HG03457 (cell line): ENCODE measurements at regions not wholly inside any gene's neighbourhood (a gene's known extent, or its start where the extent isn't known, plus 50 kb on each side); places are given as distances from the start of the nearest gene placed in this dataset.

Experiments
- ATAC-seq: cut with Tn5 transposase; IDR thresholded peaks from one replicate; pipeline ENCODE4 v1.9.1; 2021; ENCODE audit warnings: moderate number of reproducible peaks; ENCODE audit not compliant: unreplicated experiment

GRCh38 chr12:87841935-87842334 is 187.3 kb downstream of the C12orf50 start:
- no peak for ATAC-seq

DNA sequence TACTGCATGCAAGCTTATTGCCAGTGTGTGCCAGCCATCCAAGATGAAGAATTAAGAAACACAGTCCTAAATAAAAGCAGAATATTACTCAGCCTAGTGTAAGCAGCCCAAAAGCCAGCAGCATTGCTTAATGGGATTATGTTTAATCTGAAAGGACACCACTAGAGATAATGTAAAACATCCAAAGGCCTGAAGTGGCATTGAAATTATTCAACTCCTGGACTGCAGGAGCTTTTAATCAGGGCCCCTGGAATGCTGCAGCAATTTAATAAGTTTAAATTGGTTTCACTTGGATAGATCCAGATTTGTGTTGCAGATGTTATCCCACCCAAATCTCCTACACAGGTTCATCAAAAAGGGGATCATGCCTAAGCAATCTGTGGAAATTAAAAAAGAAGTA is 193.0 kb downstream of the C12orf50 start:
- ATAC-seq = no peak

GRCh38 chr12:87828382-87828973 is 200.7 kb downstream of the C12orf50 start:
- ATAC-seq = no peak

- no peak for ATAC-seq
Measured at GRCh38 chr12:87827638-87828264, 201.4 kb downstream of the C12orf50 start.

DNA sequence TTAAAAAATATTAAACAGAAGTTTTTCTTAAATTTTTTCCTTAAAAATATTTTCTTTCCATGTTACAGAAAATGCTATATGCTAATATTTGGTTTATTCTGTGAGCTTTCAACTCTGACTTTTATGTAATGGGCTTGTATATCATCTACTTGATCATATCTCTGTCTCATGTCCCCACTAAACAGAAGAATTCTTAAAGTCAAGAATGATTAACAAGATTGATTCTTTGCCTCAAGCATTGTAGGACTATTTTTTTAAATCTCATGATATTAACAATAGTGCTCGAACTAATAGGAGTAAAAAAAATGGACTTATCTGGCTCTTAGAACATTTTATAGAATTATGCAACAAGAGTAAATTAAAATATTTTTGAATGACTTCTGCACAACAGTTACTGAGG is 206.3 kb downstream of the C12orf50 start:
- no peak for ATAC-seq

DNA sequence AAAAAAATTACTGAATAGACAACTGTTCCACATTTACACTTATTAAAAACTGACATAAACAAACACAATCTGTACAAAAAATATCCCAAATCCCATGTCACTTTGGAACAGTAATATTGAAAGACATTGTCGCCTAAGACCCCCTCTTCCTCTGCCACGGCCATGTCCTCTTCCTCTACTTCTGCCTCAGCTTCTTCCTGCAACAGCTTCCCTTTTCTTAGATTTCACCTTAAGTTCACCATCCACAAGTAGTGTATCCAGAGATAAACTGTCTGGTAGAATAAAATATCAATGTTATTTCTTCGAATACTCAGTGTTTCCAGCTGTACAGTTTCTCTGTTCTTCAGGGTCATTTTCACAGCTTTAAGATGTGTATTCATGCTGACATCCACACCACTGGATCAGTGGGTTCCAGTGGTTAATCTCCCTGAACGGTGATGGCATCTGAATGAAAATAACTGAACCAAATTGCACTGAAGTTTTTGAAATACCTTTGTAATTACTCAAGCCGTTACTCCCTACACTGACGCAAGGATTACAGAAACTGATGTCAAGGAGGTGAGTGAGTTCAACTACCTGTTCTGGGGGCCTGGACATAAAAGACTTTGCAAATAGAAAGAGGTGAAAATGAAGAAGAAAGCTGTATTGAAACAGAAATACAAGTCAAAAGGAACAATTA is 208.5 kb downstream of the C12orf50 start:
- no peak for ATAC-seq

GRCh38 chr12:87818441-87818840 is 210.8 kb downstream of the C12orf50 start:
- ATAC-seq = no peak

GRCh38 chr12:87815771-87816585 is 213.2 kb downstream of the C12orf50 start:
- no peak for ATAC-seq

DNA sequence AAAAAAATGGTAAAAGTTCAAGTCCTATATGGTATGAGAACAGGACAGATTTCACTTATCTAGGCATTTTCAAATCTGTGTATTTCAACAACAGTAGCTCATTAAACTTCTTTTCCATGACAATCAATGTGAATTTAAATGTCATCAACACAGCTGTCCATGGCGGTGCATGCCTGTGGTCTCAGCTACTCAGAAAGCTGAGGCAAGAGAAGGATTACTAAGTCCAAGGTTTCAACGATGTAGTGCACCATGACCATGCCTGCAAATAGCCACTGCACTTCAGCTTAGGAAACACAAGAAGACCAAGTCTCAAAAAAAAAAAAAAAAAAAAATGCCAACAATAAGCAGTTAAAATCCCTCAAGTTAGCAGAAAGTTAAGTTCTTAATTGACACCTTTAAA is 214.6 kb downstream of the C12orf50 start:
- ATAC-seq = no peak

DNA sequence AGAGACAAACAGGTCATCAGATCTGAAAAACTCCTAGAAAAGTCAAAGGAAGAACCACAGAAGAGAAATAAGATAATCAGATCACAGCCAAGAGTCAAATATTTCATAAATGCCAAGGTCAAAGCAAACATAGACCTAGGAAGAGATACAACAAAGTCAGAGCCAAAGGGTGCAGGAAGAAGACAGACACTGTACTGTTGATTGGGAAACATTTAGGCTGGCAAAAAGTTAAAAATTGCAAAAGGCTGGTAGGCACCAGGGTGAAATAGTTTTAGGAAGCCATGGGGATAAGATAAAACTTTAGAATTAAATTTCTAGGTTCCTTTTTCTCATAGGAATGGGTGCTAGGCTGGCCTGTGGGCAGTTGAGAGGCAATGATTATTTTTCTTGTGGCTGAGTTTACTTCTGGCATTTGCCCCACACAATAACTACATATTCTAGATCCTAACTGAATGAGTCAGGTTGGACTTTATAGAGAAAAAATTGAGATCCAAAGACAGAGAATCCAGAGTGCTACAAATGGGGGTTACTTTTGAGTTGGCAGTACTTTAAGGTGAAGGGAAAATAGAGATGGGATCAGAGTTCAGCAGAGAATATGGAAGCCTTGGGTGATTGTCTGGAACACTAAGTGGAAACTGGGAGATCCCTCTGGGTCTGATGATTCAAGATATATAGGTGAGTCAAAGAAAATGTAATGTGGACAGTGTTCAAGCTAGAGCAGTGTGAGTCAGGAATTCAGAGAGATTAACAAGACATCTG is 215.5 kb downstream of the C12orf50 start:
- no peak for ATAC-seq

- ATAC-seq = no peak
Measured at GRCh38 chr12:87812681-87813080, 216.5 kb downstream of the C12orf50 start.

GRCh38 chr12:87812030-87812429 is 217.2 kb downstream of the C12orf50 start:
- ATAC-seq = no peak

DNA sequence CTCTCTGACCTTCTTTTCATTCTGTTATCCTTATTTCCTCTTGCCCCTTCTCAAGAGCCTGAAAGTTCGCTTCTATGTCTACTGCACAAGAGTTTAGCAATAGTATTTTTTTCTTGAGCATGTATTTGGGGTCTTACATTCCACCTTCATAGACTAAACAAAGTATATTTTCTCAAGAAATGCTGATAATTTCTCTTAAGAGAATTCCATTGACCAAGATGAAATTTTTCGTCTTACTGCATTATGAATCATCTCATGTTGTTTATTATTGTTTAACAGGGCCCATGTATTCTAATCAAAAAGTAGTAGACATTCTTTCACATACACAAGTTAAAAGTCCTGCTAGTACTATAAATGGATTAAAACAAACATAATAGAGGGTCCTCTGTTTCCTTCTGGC is 219.3 kb downstream of the C12orf50 start:
- no peak for ATAC-seq

GRCh38 chr12:87807086-87807485 is 222.1 kb downstream of the C12orf50 start:
- ATAC-seq = no peak

GRCh38 chr12:87806310-87806709 is 222.9 kb downstream of the C12orf50 start:
- ATAC-seq = no peak

- ATAC-seq = no peak
Measured at GRCh38 chr12:87804386-87804785, 224.8 kb downstream of the C12orf50 start.

DNA sequence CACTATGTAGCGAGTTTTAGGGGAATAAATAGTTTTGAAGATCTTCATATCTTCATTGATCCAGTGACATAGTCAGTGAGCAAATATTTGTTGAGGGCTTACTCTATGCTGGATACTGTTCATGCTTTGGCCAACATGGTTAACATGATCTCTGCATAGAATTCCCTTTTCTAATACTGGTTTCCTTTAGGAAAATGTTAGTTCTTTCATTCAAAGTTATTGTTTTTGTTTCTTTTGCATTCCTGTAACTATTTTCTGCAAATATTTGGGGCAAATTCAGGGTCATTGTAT is 226.5 kb downstream of the C12orf50 start:
- no peak for ATAC-seq

GRCh38 chr12:87801860-87802720 is 227.1 kb downstream of the C12orf50 start:
- ATAC-seq = no peak

GRCh38 chr12:87796961-87797516 is 232.2 kb downstream of the C12orf50 start:
- no peak for ATAC-seq

GRCh38 chr12:87795555-87795954 is 233.6 kb downstream of the C12orf50 start:
- no peak for ATAC-seq
